ENCODE measurements at regions not wholly inside any gene's neighbourhood (a gene's known extent, or its start where the extent isn't known, plus 50 kb on each side); places are given as distances from the start of the nearest gene placed in this dataset.

DNA sequence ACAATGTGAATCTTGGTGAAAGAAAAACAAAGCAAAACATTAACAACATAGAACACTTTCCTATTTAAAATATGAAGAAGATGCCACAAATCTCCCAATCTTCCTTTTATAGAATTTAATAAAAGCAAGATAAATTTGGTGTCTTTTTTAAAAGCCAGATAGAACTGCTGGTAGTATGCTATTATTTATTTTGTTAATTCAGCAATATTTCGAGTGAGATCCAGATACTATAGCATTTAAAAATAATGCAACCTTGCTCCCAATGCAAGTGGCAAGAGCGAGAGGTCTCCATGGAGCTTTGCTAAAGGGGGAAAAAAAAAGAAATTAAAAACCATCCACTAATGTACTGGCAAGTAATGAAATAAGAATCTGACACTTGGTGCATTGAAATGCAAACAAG is 121.8 kb downstream of the IL20RB start:
- no peak for DNase-seq (ENCODE audit: insufficient read length, low spot score)
- FAIRE-seq = no peak
- TF ChIP-seq, protein P1, sequence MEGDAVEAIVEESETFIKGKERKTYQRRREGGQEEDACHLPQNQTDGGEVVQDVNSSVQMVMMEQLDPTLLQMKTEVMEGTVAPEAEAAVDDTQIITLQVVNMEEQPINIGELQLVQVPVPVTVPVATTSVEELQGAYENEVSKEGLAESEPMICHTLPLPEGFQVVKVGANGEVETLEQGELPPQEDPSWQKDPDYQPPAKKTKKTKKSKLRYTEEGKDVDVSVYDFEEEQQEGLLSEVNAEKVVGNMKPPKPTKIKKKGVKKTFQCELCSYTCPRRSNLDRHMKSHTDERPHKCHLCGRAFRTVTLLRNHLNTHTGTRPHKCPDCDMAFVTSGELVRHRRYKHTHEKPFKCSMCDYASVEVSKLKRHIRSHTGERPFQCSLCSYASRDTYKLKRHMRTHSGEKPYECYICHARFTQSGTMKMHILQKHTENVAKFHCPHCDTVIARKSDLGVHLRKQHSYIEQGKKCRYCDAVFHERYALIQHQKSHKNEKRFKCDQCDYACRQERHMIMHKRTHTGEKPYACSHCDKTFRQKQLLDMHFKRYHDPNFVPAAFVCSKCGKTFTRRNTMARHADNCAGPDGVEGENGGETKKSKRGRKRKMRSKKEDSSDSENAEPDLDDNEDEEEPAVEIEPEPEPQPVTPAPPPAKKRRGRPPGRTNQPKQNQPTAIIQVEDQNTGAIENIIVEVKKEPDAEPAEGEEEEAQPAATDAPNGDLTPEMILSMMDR (IDR thresholded peaks at IDR 0.05; ENCODE audit: insufficient read depth, missing control alignments) = no peak

DNA sequence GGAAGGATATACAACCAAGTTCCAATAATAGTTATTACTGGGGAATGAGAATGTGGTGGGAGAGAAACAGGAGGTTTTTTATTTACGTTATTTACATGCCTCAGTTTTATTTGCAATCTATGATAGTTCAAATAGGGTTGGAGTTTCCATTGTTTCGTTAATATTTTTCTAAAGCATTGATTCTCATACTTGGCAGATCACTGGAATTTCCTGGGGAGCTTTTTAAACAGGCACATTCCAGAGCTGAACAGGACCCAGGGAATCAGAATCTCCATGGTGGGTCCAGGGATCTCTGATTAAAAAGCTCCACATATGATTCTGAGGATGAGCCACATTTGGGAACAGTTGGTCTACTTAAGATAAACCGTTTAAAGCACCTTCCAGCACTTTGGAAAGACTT is 123.9 kb downstream of the IL20RB start:
- FAIRE-seq (no peak), DNase-seq (ENCODE audit: insufficient read length, low spot score) (no peak)
- TF ChIP-seq, protein P1 (IDR thresholded peaks at IDR 0.05; ENCODE audit: insufficient read depth, missing control alignments) = no peak

DNA sequence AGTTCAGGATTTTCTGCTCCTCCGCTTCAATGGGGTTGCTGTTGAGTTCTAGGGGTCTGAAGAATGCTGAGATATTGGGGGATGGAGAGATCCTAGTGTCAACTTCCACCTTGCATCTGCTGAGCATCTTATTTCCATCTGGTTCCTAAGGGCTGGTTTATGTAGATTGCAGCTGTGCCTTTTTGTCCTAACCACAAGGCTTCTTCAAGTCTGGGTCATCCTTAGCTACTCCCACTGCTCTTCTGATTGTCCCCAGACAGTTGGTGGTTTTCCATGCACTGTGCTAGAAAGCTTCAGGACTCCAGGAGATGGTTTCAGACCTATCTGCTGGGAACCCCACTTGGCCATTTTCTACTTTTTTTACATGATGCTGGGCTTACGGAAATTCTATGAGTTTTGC is 125.0 kb downstream of the IL20RB start:
- TF ChIP-seq, protein P1 (IDR thresholded peaks at IDR 0.05; ENCODE audit: insufficient read depth, missing control alignments) = no peak
- DNase-seq (ENCODE audit: insufficient read length, low spot score) = no peak

DNA sequence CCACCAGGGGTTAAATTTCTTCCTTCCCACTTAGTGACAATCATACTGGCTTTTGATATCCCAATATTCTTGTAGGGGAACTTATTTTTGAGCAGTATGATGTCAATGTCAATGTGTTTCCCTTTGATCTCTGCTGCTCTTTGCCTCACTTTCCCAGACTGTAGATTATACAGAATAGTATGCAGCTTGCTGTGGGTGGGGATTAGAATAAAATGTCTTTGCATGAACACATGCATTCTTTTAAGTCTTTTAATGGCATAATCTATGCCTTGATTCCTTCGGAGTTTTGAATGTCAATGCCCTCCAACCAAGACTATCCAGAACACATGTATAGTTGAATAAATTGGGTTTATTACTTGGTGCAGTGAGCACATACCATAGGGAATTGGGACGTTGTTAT is 125.5 kb downstream of the IL20RB start:
- TF ChIP-seq, protein P1 (IDR thresholded peaks at IDR 0.05; ENCODE audit: insufficient read depth, missing control alignments) = no peak
- no peak for FAIRE-seq
- DNase-seq (ENCODE audit: insufficient read length, low spot score) = no peak

More for the DNA sequence above, 125.0 kb downstream of the IL20RB start:
- FAIRE-seq = no peak

DNA sequence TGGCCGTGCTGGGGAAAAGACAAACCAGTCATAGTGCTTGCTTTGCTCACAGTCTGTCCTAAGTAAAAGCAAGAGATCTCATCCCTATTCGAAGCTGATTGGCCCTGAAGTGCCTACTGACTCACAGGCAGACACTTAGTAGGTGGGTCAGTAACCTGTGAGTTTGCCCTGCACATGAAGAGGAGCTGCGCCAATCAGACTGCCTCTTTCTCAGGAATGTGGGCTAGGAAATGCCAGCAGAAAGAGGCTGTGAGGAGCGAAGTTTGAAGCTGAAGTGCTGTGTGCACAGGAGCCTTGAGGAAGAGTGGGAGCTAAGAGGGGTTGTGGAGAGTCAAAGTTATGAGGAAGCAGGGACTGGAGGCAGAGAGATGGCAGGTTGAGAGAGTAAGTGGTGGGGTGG is 126.8 kb downstream of the IL20RB start:
- DNase-seq (ENCODE audit: insufficient read length, low spot score) = no peak
- no peak for FAIRE-seq
- TF ChIP-seq, protein P1 (IDR thresholded peaks at IDR 0.05; ENCODE audit: insufficient read depth, missing control alignments) = no peak

DNA sequence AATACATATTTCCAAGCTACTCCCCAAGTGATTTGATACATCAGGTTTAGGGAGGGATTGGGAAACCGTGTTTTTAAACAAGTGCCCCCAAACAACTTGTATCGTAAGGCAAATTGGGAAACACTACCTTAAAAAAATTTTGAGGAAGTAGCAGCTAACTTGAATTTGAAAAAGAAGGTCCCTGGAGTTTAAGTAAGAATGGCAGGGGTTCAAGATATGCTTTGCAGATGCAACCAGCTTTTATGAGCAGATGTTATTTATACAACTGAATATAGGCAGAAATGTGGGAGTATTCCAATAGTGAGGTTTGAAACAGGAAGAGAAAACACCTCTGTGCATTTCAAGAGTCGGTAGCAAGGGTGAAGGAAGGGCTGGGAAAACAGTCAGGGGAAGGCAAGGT is 139.6 kb downstream of the IL20RB start:
- DNase-seq (ENCODE audit: insufficient read length, low spot score) = no peak
- no peak for FAIRE-seq
- TF ChIP-seq, protein P1 (IDR thresholded peaks at IDR 0.05; ENCODE audit: insufficient read depth, missing control alignments) = no peak

DNA sequence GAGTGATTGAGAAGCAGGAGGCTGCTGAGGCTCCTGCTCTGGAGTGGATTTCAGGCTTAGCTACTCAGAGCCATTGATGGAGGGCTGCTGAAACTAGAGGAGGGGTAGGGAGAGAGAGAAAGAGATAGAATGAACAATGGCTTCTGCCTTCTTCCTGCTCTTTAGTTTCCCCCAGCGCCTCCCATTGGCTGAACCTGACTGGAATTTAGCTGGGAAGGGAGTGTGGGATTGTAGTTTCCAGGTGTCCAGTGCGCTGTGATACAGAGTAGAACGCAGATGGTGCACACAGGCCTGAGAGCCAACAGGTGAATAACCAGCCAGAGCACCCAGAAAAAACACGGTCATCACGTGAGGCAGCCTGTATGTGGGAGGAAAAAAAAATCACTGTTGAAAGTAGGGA is 140.1 kb downstream of the IL20RB start:
- DNase-seq (ENCODE audit: insufficient read length, low spot score) = no peak

More for the DNA sequence above, 140.1 kb downstream of the IL20RB start:
- TF ChIP-seq, protein P1 (IDR thresholded peaks at IDR 0.05; ENCODE audit: insufficient read depth, missing control alignments) = no peak
- FAIRE-seq = no peak
